ENCODE measurements at regions not wholly inside any gene's neighbourhood (a gene's known extent, or its start where the extent isn't known, plus 50 kb on each side); places are given as distances from the start of the nearest gene placed in this dataset.

- TF ChIP-seq CSRNP1 (CRISPR knock-in tag; IDR thresholded peaks at IDR 0.05) (no peak), ARID2 (CRISPR knock-in tag; IDR thresholded peaks at IDR 0.05; ENCODE audit: borderline replicate concordance) (no peak), RFX5 (IDR thresholded peaks at IDR 0.05; ENCODE audit: low read depth, low read length) (no peak), BCL6 (CRISPR knock-in tag; IDR thresholded peaks at IDR 0.05) (no peak)
- TF ChIP-seq, protein P1, sequence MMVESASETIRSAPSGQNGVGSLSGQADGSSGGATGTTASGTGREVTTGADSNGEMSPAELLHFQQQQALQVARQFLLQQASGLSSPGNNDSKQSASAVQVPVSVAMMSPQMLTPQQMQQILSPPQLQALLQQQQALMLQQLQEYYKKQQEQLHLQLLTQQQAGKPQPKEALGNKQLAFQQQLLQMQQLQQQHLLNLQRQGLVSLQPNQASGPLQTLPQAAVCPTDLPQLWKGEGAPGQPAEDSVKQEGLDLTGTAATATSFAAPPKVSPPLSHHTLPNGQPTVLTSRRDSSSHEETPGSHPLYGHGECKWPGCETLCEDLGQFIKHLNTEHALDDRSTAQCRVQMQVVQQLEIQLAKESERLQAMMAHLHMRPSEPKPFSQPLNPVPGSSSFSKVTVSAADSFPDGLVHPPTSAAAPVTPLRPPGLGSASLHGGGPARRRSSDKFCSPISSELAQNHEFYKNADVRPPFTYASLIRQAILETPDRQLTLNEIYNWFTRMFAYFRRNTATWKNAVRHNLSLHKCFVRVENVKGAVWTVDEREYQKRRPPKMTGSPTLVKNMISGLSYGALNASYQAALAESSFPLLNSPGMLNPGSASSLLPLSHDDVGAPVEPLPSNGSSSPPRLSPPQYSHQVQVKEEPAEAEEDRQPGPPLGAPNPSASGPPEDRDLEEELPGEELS (CRISPR knock-in tag; IDR thresholded peaks at IDR 0.05) = no peak
- TF ChIP-seq, protein P2, sequence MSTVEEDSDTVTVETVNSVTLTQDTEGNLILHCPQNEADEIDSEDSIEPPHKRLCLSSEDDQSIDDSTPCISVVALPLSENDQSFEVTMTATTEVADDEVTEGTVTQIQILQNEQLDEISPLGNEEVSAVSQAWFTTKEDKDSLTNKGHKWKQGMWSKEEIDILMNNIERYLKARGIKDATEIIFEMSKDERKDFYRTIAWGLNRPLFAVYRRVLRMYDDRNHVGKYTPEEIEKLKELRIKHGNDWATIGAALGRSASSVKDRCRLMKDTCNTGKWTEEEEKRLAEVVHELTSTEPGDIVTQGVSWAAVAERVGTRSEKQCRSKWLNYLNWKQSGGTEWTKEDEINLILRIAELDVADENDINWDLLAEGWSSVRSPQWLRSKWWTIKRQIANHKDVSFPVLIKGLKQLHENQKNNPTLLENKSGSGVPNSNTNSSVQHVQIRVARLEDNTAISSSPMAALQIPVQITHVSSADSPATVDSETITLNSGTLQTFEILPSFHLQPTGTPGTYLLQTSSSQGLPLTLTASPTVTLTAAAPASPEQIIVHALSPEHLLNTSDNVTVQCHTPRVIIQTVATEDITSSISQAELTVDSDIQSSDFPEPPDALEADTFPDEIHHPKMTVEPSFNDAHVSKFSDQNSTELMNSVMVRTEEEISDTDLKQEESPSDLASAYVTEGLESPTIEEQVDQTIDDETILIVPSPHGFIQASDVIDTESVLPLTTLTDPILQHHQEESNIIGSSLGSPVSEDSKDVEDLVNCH (CRISPR knock-in tag; IDR thresholded peaks at IDR 0.05) = no peak
Measured at GRCh38 chr21:41651830-41652229, 115.0 kb downstream of the RIPK4 start (continued).

- DNase-seq (ENCODE audit: low spot score) (no peak), ATAC-seq (no peak), FAIRE-seq (no peak)
- no peak overlapping the region for H3K4me2 ChIP-seq (ENCODE audit: low read depth, low read length)
- no peaks in the 10 kb centered on the region for H3K9me3 ChIP-seq (ENCODE audit: low read length)
- POLR2A ChIA-PET = no interaction called here
- no TSS peak for BruUV-seq (replicated peaks)
- H3K36me3 ChIP-seq (replicated peaks in 1 of 2; ENCODE audit: control insufficient read depth in 1 of 2, insufficient read depth in 2 of 2, low read length in 2 of 2) = no peaks in the 10 kb centered on the region
- in situ Hi-C loops (cut with HindIII; ENCODE audit: extremely low pct_ligation_motif_present, low pct_unique_long_range_greater_than_20kb) = no loop called here
- WGBS (ENCODE audit: low lambda C conversion rate) = 51% methylated on average over 8 of the region's 8 CpGs
- peaks cover 2 to 19% of the 10 kb centered on the region in 2 experiments; a peak in 3 of 5 replicates for H3K27me3 ChIP-seq (ENCODE audit: control insufficient read depth in 1 of 2, insufficient read depth in 2 of 2, low read length in 2 of 2)
- CTCF ChIA-PET (ENCODE audit: low intra/inter-chr PET ratio, low total read pairs) = no interaction called here
- no peak overlapping the region for H3K4me3 ChIP-seq (replicated peaks in 1 of 3; ENCODE audit: insufficient read depth in 1 of 3, low read depth in 2 of 3, low read length in 3 of 3)
- no peaks in the 10 kb centered on the region for H3K79me2 ChIP-seq (ENCODE audit: insufficient read depth, low read length)
- H2AFZ ChIP-seq (ENCODE audit: low read length) = no peak overlapping the region
- intact Hi-C loops (cut with micrococcal nuclease; ENCODE audit: unreplicated experiment) = no loop called here
- H3K27ac ChIP-seq (ENCODE audit: extremely low read length, insufficient read depth, low read length) = no peak overlapping the region
- H4K20me1 ChIP-seq (ENCODE audit: insufficient read depth, low read length) = no peaks in the 10 kb centered on the region; the same call in 1 of the 2 replicates
- H3K9ac ChIP-seq (ENCODE audit: insufficient read depth, low read depth, low read length) = no peak overlapping the region
- H3K4me1 ChIP-seq (ENCODE audit: insufficient read depth, low read length) = no peaks in the 10 kb centered on the region
- TF ChIP-seq DMAP1 (CRISPR knock-in tag; IDR thresholded peaks at IDR 0.05) = no peak
- TF ChIP-seq RORA (CRISPR knock-in tag; IDR thresholded peaks at IDR 0.05) = no peak
- TF ChIP-seq, protein P3, sequence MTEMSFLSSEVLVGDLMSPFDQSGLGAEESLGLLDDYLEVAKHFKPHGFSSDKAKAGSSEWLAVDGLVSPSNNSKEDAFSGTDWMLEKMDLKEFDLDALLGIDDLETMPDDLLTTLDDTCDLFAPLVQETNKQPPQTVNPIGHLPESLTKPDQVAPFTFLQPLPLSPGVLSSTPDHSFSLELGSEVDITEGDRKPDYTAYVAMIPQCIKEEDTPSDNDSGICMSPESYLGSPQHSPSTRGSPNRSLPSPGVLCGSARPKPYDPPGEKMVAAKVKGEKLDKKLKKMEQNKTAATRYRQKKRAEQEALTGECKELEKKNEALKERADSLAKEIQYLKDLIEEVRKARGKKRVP (CRISPR knock-in tag; IDR thresholded peaks at IDR 0.05) = no peak
- TF ChIP-seq, protein P4, sequence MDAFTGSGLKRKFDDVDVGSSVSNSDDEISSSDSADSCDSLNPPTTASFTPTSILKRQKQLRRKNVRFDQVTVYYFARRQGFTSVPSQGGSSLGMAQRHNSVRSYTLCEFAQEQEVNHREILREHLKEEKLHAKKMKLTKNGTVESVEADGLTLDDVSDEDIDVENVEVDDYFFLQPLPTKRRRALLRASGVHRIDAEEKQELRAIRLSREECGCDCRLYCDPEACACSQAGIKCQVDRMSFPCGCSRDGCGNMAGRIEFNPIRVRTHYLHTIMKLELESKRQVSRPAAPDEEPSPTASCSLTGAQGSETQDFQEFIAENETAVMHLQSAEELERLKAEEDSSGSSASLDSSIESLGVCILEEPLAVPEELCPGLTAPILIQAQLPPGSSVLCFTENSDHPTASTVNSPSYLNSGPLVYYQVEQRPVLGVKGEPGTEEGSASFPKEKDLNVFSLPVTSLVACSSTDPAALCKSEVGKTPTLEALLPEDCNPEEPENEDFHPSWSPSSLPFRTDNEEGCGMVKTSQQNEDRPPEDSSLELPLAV (CRISPR knock-in tag; conservative IDR thresholded peaks at IDR 0.05; ENCODE audit: low read depth) = no peak
- no peak for TF ChIP-seq KDM5B (CRISPR knock-in tag; IDR thresholded peaks at IDR 0.05; ENCODE audit: borderline replicate concordance)
- TF ChIP-seq ZNF160 (CRISPR knock-in tag; IDR thresholded peaks at IDR 0.05) = no peak
- no peak for TF ChIP-seq PHF5A (CRISPR knock-in tag; IDR thresholded peaks at IDR 0.05; ENCODE audit: low read depth, unreplicated experiment)
- no peak for TF ChIP-seq ZNF709 (CRISPR knock-in tag; IDR thresholded peaks at IDR 0.05)
- no peak for TF ChIP-seq PITX1 (CRISPR knock-in tag; IDR thresholded peaks at IDR 0.05)
- no peak for TF ChIP-seq ZFAT (CRISPR knock-in tag; conservative IDR thresholded peaks at IDR 0.05)
- TF ChIP-seq NCOA2 (CRISPR knock-in tag; IDR thresholded peaks at IDR 0.05) = no peak
Measured at GRCh38 chr21:41651406-41651805, 115.4 kb downstream of the RIPK4 start.

Measured in HepG2 (cell line).